ENCODE measurements at regions not wholly inside any gene's neighbourhood (a gene's known extent, or its start where the extent isn't known, plus 50 kb on each side); places are given as distances from the start of the nearest gene placed in this dataset.
"Not testable (repeated sequence)": the region's sequence is repeated elsewhere in the genome, so short reads cannot be mapped to it uniquely, and the experiment has no call there.

DNA sequence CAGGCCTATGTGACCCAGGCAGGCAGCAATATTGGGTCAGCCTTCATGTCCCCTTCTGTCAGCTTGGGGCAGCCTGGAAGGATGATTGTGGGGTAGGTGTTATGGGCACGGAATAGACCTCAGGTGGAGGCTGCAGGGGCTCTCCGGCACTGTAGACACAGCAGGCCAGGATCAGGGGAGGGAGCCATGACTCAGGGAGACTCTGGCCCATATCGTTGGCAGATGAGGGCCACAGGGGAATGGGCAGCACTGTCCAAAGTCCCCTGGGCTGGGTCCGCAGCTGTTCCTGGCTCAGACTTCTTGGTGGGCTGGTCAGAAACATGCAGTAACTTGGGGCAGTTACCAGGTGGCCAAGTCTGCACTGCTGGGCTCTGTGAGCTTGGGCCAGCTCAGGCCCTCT is 3080.1 kb downstream of the RPIA start:
- not testable (repeated sequence) for DNase-seq, H3K4me1 Mint-ChIP-seq, ATAC-seq, H3K27me3 Mint-ChIP-seq, H3K9me3 Mint-ChIP-seq, H3K4me3 Mint-ChIP-seq, H3K27ac Mint-ChIP-seq

GRCh38 chr2:91772240-91772937 is 3080.9 kb downstream of the RPIA start:
- H3K4me1 Mint-ChIP-seq, H3K9me3 Mint-ChIP-seq, H3K4me3 Mint-ChIP-seq, H3K27me3 Mint-ChIP-seq, DNase-seq, H3K27ac Mint-ChIP-seq: not testable (repeated sequence)
- ATAC-seq: peak; percentile 21

DNA sequence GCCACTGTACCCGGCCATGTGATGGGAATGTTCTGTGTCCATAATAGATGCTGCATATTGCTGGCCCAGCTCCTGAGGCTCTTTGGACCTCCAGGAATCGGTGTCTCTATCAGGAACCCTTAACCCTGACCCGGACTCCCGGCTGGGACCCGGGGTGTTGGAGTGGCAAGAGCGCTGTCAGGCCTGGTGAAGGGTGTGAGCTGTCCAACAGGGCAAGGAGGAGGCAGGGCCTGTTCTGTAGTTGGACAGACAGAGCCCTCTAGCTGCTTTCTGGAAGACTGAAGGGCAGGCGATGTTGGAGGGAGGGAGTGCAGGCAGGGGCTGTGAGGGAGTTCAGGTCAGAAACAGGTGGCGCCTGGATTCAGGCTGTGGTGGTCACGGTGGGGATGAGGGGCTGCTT is 3082.3 kb downstream of the RPIA start:
- H3K4me3 Mint-ChIP-seq, H3K27ac Mint-ChIP-seq, ATAC-seq, DNase-seq, H3K27me3 Mint-ChIP-seq, H3K4me1 Mint-ChIP-seq, H3K9me3 Mint-ChIP-seq: not testable (repeated sequence)

- not testable (repeated sequence) for DNase-seq, H3K27ac Mint-ChIP-seq, H3K4me3 Mint-ChIP-seq
These were observed 3083.7 kb downstream of the RPIA start for GRCh38 chr2:91775193-91775592.

GRCh38 chr2:91780324-91780723 is 3088.9 kb downstream of the RPIA start:
- not testable (repeated sequence) for H3K27ac Mint-ChIP-seq, H3K4me3 Mint-ChIP-seq, H3K9me3 Mint-ChIP-seq, H3K4me1 Mint-ChIP-seq, ATAC-seq, DNase-seq
- peaks cover 16% of the 10 kb centered on the region for H3K27me3 Mint-ChIP-seq

More at GRCh38 chr2:91775193-91775592, 3083.7 kb downstream of the RPIA start:
- ATAC-seq, H3K9me3 Mint-ChIP-seq, H3K4me1 Mint-ChIP-seq, H3K27me3 Mint-ChIP-seq: not testable (repeated sequence)

GRCh38 chr2:91809391-91809790 is 3061.8 kb upstream of the TEKT4 start:
- DNase-seq, H3K27me3 Mint-ChIP-seq, ATAC-seq, H3K4me1 Mint-ChIP-seq, H3K27ac Mint-ChIP-seq, H3K4me3 Mint-ChIP-seq, H3K9me3 Mint-ChIP-seq: not testable (repeated sequence)

DNA sequence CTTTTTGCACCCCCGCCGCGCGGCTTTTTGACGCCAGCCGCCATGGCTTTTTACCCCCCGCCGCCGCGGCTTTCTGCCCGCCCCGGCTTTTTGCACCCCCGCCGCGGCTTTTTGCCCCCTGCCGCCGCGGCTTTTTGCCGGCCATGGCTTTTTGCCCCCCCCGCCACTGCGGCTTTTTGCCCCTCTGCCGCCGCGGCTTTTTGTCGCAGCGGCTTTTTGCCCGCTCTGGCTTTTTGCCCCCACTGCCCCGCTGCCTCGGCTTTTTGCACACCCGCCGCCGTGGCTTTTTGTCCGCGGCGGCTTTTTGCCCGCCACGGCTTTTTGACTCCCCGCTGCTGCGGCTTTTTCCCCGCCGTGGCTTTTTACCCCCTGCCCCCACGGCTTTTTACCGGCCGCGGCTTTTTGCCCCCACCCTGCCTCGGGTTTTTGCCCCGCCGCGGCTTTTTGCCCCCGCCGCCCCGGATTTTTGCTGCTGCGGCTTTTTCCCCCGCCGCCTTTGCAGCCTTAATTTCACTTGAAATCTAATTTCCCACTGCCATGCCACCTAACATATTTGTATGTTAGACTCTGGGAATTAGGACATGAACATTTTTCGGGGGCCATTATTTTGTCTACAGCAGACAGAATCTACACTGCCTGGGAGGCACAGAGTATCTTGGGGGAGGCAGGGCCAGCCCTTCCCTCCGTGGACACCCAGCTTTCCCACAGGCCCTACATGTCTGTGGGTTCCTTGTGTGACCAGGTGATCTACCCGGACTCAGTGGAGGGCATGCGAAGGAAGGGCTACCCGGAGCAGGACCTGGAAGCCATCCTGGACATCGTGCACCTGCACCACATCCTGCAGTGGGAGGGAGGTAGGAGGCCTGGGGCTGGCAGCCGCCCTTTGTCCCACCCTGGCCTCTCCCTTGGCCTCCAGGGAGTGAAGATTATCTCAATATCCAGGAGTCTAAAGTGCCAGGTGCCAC is 3031.0 kb upstream of the TEKT4 start:
- no peaks in the 10 kb centered on the region for H3K9me3 Mint-ChIP-seq
- H3K4me1 Mint-ChIP-seq: no peaks in the 10 kb centered on the region
- ATAC-seq (no peak), DNase-seq (no peak)
- H3K27me3 Mint-ChIP-seq: peaks cover 40% of the 10 kb centered on the region
- H3K27ac Mint-ChIP-seq: no peak overlapping the region
- H3K4me3 Mint-ChIP-seq: no peak overlapping the region

DNA sequence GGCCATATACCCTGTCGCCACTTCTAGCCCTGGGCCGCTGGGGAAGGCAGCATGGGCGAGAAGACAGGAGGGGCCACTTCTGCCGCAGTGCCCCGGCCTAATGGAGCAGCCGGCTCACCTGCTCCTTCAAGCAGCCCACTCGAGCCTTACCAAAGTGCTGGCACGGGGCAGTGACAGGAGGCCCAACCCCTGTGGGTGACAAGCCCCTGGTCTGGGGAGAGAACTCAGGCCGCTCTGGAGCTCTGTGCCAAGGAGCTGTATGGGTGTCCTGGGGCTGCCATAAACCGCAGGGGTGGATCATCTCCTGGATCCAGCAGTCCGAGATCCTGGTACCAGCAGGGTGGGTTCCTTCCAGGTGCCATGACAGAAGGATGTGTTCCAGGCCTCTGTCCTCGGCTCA is 3029.0 kb upstream of the TEKT4 start:
- not testable (repeated sequence) for H3K4me1 Mint-ChIP-seq, H3K9me3 Mint-ChIP-seq, H3K4me3 Mint-ChIP-seq, H3K27ac Mint-ChIP-seq, ATAC-seq, DNase-seq
- H3K27me3 Mint-ChIP-seq: peaks cover 49% of the 10 kb centered on the region

DNA sequence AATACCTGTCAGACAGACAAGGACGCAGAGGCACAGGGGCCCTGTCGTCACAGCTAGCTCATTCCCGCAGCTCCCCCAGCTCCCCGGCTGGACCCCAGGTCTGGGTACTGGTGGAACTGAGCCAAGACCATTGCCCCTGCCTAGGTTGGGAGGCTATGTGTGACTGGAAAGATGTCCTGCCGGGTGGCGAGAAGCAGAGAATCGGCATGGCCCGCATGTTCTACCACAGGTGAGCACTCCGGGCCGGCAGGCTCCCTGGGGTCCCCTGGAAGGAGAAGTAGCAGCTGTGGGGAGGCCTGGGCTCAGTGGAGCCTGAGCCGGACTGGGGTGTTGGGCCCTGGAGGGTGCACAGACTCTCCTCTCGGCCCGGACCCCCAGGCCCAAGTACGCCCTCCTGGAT is 3028.3 kb upstream of the TEKT4 start:
- DNase-seq, H3K4me1 Mint-ChIP-seq, H3K27ac Mint-ChIP-seq, H3K4me3 Mint-ChIP-seq, ATAC-seq, H3K9me3 Mint-ChIP-seq: not testable (repeated sequence)
- H3K27me3 Mint-ChIP-seq: peaks cover 49% of the 10 kb centered on the region

GRCh38 chr2:91843723-91844450 is 3027.3 kb upstream of the TEKT4 start:
- DNase-seq, H3K27ac Mint-ChIP-seq, H3K9me3 Mint-ChIP-seq, H3K4me1 Mint-ChIP-seq, ATAC-seq, H3K4me3 Mint-ChIP-seq: not testable (repeated sequence)
- peaks cover 49% of the 10 kb centered on the region for H3K27me3 Mint-ChIP-seq

- not testable (repeated sequence) for ATAC-seq, H3K27ac Mint-ChIP-seq, DNase-seq, H3K4me1 Mint-ChIP-seq, H3K9me3 Mint-ChIP-seq, H3K4me3 Mint-ChIP-seq
- peaks cover 49% of the 10 kb centered on the region for H3K27me3 Mint-ChIP-seq
These were observed 3026.8 kb upstream of the TEKT4 start for GRCh38 chr2:91844451-91844825.

DNA sequence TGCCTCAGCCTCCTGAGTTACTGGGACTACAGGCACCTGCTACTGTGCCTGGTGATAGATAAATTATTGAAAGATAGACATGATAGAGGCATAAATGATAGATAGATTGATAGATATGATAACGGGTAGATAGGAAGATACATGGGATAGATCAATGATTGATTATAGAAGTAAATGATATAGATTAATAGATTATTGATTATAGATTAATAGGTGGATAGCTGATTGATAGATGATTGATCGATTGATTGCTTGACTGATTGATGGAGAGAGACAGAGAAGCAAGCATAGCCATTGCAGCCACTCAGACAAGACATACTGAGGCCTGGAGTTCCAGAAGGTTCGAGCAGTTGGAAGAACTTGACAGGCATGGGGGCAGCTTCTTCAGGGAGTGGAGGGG is 3024.8 kb upstream of the TEKT4 start:
- ATAC-seq, DNase-seq, H3K27ac Mint-ChIP-seq, H3K4me1 Mint-ChIP-seq, H3K4me3 Mint-ChIP-seq: not testable (repeated sequence)
- Mint-ChIP-seq H3K27me3 (peaks cover 34% of the 10 kb centered on the region), H3K9me3 (peaks cover 14 to 19% of the 10 kb centered on the region in 2 donors)

GRCh38 chr2:91851689-91852420 is 3019.4 kb upstream of the TEKT4 start:
- H3K4me3 Mint-ChIP-seq, DNase-seq, H3K27ac Mint-ChIP-seq, ATAC-seq, H3K4me1 Mint-ChIP-seq, H3K27me3 Mint-ChIP-seq: not testable (repeated sequence)
- peaks cover 12 to 25% of the 10 kb centered on the region in 2 donors for H3K9me3 Mint-ChIP-seq

DNA sequence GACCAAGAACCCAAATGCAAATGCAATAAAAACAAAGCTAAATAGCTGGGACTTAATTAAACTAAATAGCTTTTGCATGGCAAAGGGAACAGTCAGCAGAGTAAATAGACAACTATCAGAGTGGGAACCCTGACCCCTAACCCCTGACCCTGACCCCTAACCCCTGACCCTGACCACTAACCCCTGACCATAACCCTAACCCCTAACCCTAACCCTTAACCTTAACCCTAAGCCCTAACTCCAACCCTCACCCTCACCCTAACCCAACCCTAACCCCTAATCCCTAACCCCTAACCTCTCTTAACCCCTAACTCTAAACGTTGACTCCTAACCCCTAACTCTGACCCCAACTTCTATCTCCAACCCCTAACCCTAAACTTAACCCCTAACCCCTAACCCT is 3014.3 kb upstream of the TEKT4 start:
- not testable (repeated sequence) for H3K4me3 Mint-ChIP-seq, H3K27me3 Mint-ChIP-seq, H3K4me1 Mint-ChIP-seq, ATAC-seq, DNase-seq, H3K27ac Mint-ChIP-seq
- H3K9me3 Mint-ChIP-seq: peaks cover 8 to 19% of the 10 kb centered on the region in 2 donors

DNA sequence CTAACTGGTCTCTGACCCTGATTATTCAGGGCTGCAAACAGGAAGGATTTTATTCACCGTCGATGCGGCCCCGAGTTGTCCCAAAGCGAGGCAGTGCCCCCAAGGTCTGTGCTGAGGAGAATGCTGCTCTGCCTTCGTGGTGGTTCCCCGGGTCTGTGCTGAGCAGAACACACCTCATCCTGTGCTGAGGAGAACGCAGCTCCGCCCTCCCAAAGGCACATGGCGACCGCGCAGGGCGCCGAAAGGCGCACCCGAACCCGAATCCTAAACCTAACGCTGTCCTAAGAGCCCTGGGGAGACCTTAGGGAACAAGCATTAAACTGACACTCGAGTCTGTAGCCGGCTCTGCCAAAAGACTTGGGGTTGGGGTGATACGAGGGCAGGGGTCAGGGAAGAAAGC is 3013.5 kb upstream of the TEKT4 start:
- not testable (repeated sequence) for DNase-seq, H3K27me3 Mint-ChIP-seq, ATAC-seq, H3K4me3 Mint-ChIP-seq, H3K4me1 Mint-ChIP-seq, H3K27ac Mint-ChIP-seq
- peaks cover 8 to 19% of the 10 kb centered on the region in 2 donors for H3K9me3 Mint-ChIP-seq
